ENCODE measurements at regions not wholly inside any gene's neighbourhood (a gene's known extent, or its start where the extent isn't known, plus 50 kb on each side); places are given as distances from the start of the nearest gene placed in this dataset.

- no peaks in the 10 kb centered on the region for H3K36me3 ChIP-seq
- no peak for DNase-seq
- H3K27ac ChIP-seq = no peak overlapping the region
- no peak overlapping the region for H3K4me3 ChIP-seq
- H3K4me1 ChIP-seq = no peaks in the 10 kb centered on the region
- no peaks in the 10 kb centered on the region for H3K9me3 ChIP-seq
- no peak for ATAC-seq
- H3K27me3 ChIP-seq = no peaks in the 10 kb centered on the region
- no peak for TF ChIP-seq CTCF (IDR thresholded peaks at IDR 0.05)
- intact Hi-C loops (cut with DNase I) = no loop called here
These were observed 177.9 kb downstream of the PCSK1 start for GRCh38 chr5:96254980-96255691.

- H3K27ac ChIP-seq = no peak overlapping the region
- H3K4me1 ChIP-seq = peaks cover 2% of the 10 kb centered on the region
- no peaks in the 10 kb centered on the region for H3K27me3 ChIP-seq
- no peak overlapping the region for H3K4me3 ChIP-seq
- no peaks in the 10 kb centered on the region for H3K9me3 ChIP-seq
- ATAC-seq (no peak), DNase-seq (no peak)
- intact Hi-C loops (cut with DNase I) = no loop called here
- no peak for TF ChIP-seq CTCF (IDR thresholded peaks at IDR 0.05)
- H3K36me3 ChIP-seq = no peaks in the 10 kb centered on the region
These were observed 179.9 kb downstream of the PCSK1 start for GRCh38 chr5:96253140-96253539.

GRCh38 chr5:96252596-96252995 lies 180.5 kb downstream of the PCSK1 start:
- no peaks in the 10 kb centered on the region for H3K9me3 ChIP-seq

GRCh38 chr5:96250782-96251181 lies 182.3 kb downstream of the PCSK1 start:
- no peaks in the 10 kb centered on the region for H3K36me3 ChIP-seq
- intact Hi-C loops (cut with DNase I) = no loop called here
- no peaks in the 10 kb centered on the region for H3K9me3 ChIP-seq
- no peak for TF ChIP-seq CTCF (IDR thresholded peaks at IDR 0.05)
- DNase-seq = no peak
- no peak for ATAC-seq
- no peak overlapping the region for H3K27ac ChIP-seq
- H3K4me1 ChIP-seq = peaks cover 8% of the 10 kb centered on the region
- no peaks in the 10 kb centered on the region for H3K27me3 ChIP-seq
- no peak overlapping the region for H3K4me3 ChIP-seq

More at GRCh38 chr5:96252596-96252995, 180.5 kb downstream of the PCSK1 start:
- ATAC-seq (no peak), DNase-seq (no peak)
- TF ChIP-seq CTCF (IDR thresholded peaks at IDR 0.05) = no peak
- no peak overlapping the region for H3K4me3 ChIP-seq
- H3K4me1 ChIP-seq = peaks cover 7% of the 10 kb centered on the region
- intact Hi-C loops (cut with DNase I) = no loop called here
- H3K36me3 ChIP-seq = no peaks in the 10 kb centered on the region
- no peaks in the 10 kb centered on the region for H3K27me3 ChIP-seq
- H3K27ac ChIP-seq = no peak overlapping the region

- intact Hi-C loops (cut with DNase I) = no loop called here
- ATAC-seq (no peak), DNase-seq (no peak)
- Histone ChIP-seq H3K4me3 (no peak overlapping the region), H3K9me3 (no peaks in the 10 kb centered on the region), H3K4me1 (peaks cover 8% of the 10 kb centered on the region), H3K27me3 (no peaks in the 10 kb centered on the region), H3K27ac (peak overlapping the region; percentile 28), H3K36me3 (no peaks in the 10 kb centered on the region)
- TF ChIP-seq CTCF (IDR thresholded peaks at IDR 0.05) = no peak
These were observed 184.9 kb downstream of the PCSK1 start for GRCh38 chr5:96248131-96248530.

- Histone ChIP-seq H3K9me3 (no peaks in the 10 kb centered on the region), H3K4me3 (no peak overlapping the region), H3K4me1 (peaks cover 8% of the 10 kb centered on the region), H3K36me3 (no peaks in the 10 kb centered on the region), H3K27me3 (no peaks in the 10 kb centered on the region), H3K27ac (peak overlapping the region; percentile 28)
- no peak for DNase-seq
- no peak for TF ChIP-seq CTCF (IDR thresholded peaks at IDR 0.05)
- no peak for ATAC-seq
- intact Hi-C loops (cut with DNase I) = no loop called here
These were observed 185.3 kb downstream of the PCSK1 start for GRCh38 chr5:96247708-96248107.

All from upper lobe of right lung (tissue), 1 donor.